ENCODE measurements at regions not wholly inside any gene's neighbourhood (a gene's known extent, or its start where the extent isn't known, plus 50 kb on each side); places are given as distances from the start of the nearest gene placed in this dataset.
"Not testable (repeated sequence)": the region's sequence is repeated elsewhere in the genome, so short reads cannot be mapped to it uniquely, and the experiment has no call there.

GRCh38 chr2:195270466-195271039 lies 386.5 kb upstream of the SLC39A10 start:
- no peak for DNase-seq

GRCh38 chr2:195269220-195269619 lies 387.8 kb upstream of the SLC39A10 start:
- DNase-seq = no peak

GRCh38 chr2:195257979-195258378 lies 399.0 kb upstream of the SLC39A10 start:
- no peak for DNase-seq

GRCh38 chr2:195252018-195252417 lies 405.0 kb upstream of the SLC39A10 start:
- no peak for DNase-seq

- no peak for DNase-seq
Measured at GRCh38 chr2:195251214-195251613, 405.8 kb upstream of the SLC39A10 start.

- no peak for DNase-seq
Measured at GRCh38 chr2:195238826-195239225, 418.2 kb upstream of the SLC39A10 start.

GRCh38 chr2:195238379-195238778 lies 418.6 kb upstream of the SLC39A10 start:
- DNase-seq = no peak

GRCh38 chr2:195228547-195228946 lies 428.5 kb upstream of the SLC39A10 start:
- DNase-seq = not testable (repeated sequence)

GRCh38 chr2:195214072-195214471 lies 443.0 kb upstream of the SLC39A10 start:
- no peak for DNase-seq

- no peak for DNase-seq
Measured at GRCh38 chr2:195212586-195212985, 444.4 kb upstream of the SLC39A10 start.

- no peak for DNase-seq
Measured at GRCh38 chr2:195202163-195202845, 454.7 kb upstream of the SLC39A10 start.

- DNase-seq = no peak
Measured at GRCh38 chr2:195199864-195200263, 457.2 kb upstream of the SLC39A10 start.

GRCh38 chr2:195181059-195181705 lies 475.8 kb upstream of the SLC39A10 start:
- DNase-seq = no peak

GRCh38 chr2:195168369-195168768 lies 488.7 kb upstream of the SLC39A10 start:
- DNase-seq = no peak

- DNase-seq = no peak
Measured at GRCh38 chr2:195164930-195165329, 492.1 kb upstream of the SLC39A10 start.

- DNase-seq = no peak
Measured at GRCh38 chr2:195162918-195163317, 494.1 kb upstream of the SLC39A10 start.

GRCh38 chr2:195162194-195162593 lies 494.8 kb upstream of the SLC39A10 start:
- DNase-seq = no peak

- DNase-seq = no peak
Measured at GRCh38 chr2:195160963-195161362, 496.1 kb upstream of the SLC39A10 start.

GRCh38 chr2:195151711-195152110 lies 505.3 kb upstream of the SLC39A10 start:
- DNase-seq = no peak

- no peak for DNase-seq
Measured at GRCh38 chr2:195150819-195151218, 506.2 kb upstream of the SLC39A10 start.

GRCh38 chr2:195148004-195148403 lies 509.0 kb upstream of the SLC39A10 start:
- DNase-seq = no peak

- DNase-seq = no peak
Measured at GRCh38 chr2:195146761-195147541, 510.1 kb upstream of the SLC39A10 start.

- no peak for DNase-seq
Measured at GRCh38 chr2:195138435-195138834, 518.6 kb upstream of the SLC39A10 start.

- not testable (repeated sequence) for DNase-seq
Measured at GRCh38 chr2:195125889-195126288, 531.1 kb upstream of the SLC39A10 start.
